Islet precursor cell (in vitro differentiated cells): ENCODE measurements at regions not wholly inside any gene's neighbourhood (a gene's known extent, or its start where the extent isn't known, plus 50 kb on each side); places are given as distances from the start of the nearest gene placed in this dataset.

Source experiments
- DNase-seq: peaks from one replicate; pipeline ENCODE4 v3.0.0-alpha.2; 2018

GRCh38 chr9:127553793-127554192, 58.3 kb upstream of the STXBP1 start:
- DNase-seq: no peak

- no peak for DNase-seq
Measured at GRCh38 chr9:127554966-127555839, 56.9 kb upstream of the STXBP1 start.

- peak; percentile 91 for DNase-seq
Measured at GRCh38 chr9:127555840-127556820, 55.9 kb upstream of the STXBP1 start.

GRCh38 chr9:127556871-127557270, 55.2 kb upstream of the STXBP1 start:
- DNase-seq: no peak

GRCh38 chr9:127557466-127557869, 54.6 kb upstream of the STXBP1 start:
- DNase-seq: peak; percentile 87

- DNase-seq: no peak
Measured at GRCh38 chr9:127557998-127558546, 54.0 kb upstream of the STXBP1 start.

- DNase-seq: no peak
Measured at GRCh38 chr9:127558581-127559246, 53.4 kb upstream of the STXBP1 start.

- no peak for DNase-seq
Measured at GRCh38 chr9:127559247-127559680, 52.8 kb upstream of the STXBP1 start.

- peak; percentile 100 for DNase-seq
Measured at GRCh38 chr9:127561491-127562278, 50.4 kb upstream of the STXBP1 start.
